ENCODE measurements at regions not wholly inside any gene's neighbourhood (a gene's known extent, or its start where the extent isn't known, plus 50 kb on each side); places are given as distances from the start of the nearest gene placed in this dataset.

- H3K36me3 ChIP-seq = no peaks in the 10 kb centered on the region
- H3K4me1 ChIP-seq = no peaks in the 10 kb centered on the region
- no peaks in the 10 kb centered on the region for H3K9me3 ChIP-seq
- no peak for DNase-seq
- no peak overlapping the region for H3K27ac ChIP-seq
- no peak overlapping the region for H3K9ac ChIP-seq (ENCODE audit: low read depth in 2 of 2, low read length in 2 of 2)
- intact Hi-C loops (cut with DNase I) = no loop called here
- H3K4me3 ChIP-seq = no peak overlapping the region
- no peak for TF ChIP-seq CTCF (IDR thresholded peaks at IDR 0.05)
- H3K27me3 ChIP-seq = no peaks in the 10 kb centered on the region
Observed at GRCh38 chr10:28459453-28460144, 73.3 kb upstream of the WAC start.

GRCh38 chr10:28463141-28463540 lies 69.8 kb upstream of the WAC start:
- no peak for TF ChIP-seq CTCF (IDR thresholded peaks at IDR 0.05)
- Histone ChIP-seq H3K9ac (ENCODE audit: low read depth in 2 of 2, low read length in 2 of 2) (no peak overlapping the region), H3K4me1 (no peaks in the 10 kb centered on the region), H3K36me3 (no peaks in the 10 kb centered on the region), H3K9me3 (no peaks in the 10 kb centered on the region), H3K27ac (no peak overlapping the region), H3K27me3 (no peaks in the 10 kb centered on the region), H3K4me3 (no peak overlapping the region)
- no peak for DNase-seq
- intact Hi-C loops (cut with DNase I) = no loop called here

- no peak for TF ChIP-seq CTCF (IDR thresholded peaks at IDR 0.05)
- no peaks in the 10 kb centered on the region for H3K9me3 ChIP-seq
Observed at GRCh38 chr10:28463676-28464395, 69.1 kb upstream of the WAC start.

GRCh38 chr10:28467615-28468014 lies 65.3 kb upstream of the WAC start:
- Histone ChIP-seq H3K4me3 (no peak overlapping the region), H3K4me1 (no peaks in the 10 kb centered on the region), H3K9me3 (no peaks in the 10 kb centered on the region), H3K27me3 (no peaks in the 10 kb centered on the region), H3K9ac (ENCODE audit: low read depth in 2 of 2, low read length in 2 of 2) (no peak overlapping the region), H3K27ac (no peak overlapping the region), H3K36me3 (no peaks in the 10 kb centered on the region)
- intact Hi-C loops (cut with DNase I) = no loop called here
- DNase-seq = no peak
- TF ChIP-seq CTCF (IDR thresholded peaks at IDR 0.05) = no peak

More at GRCh38 chr10:28463676-28464395, 69.1 kb upstream of the WAC start:
- Histone ChIP-seq H3K4me1 (no peaks in the 10 kb centered on the region), H3K27ac (no peak overlapping the region), H3K27me3 (no peaks in the 10 kb centered on the region), H3K36me3 (no peaks in the 10 kb centered on the region), H3K4me3 (no peak overlapping the region), H3K9ac (ENCODE audit: low read depth in 2 of 2, low read length in 2 of 2) (no peak overlapping the region)
- peak; percentile 70 for DNase-seq
- intact Hi-C loops (cut with DNase I) = no loop called here

GRCh38 chr10:28468707-28469483 lies 64.0 kb upstream of the WAC start:
- H3K4me1 ChIP-seq = no peaks in the 10 kb centered on the region

More at GRCh38 chr10:28468707-28469483, 64.0 kb upstream of the WAC start:
- no peak overlapping the region for H3K4me3 ChIP-seq
- H3K27me3 ChIP-seq = no peaks in the 10 kb centered on the region
- no peak overlapping the region for H3K9ac ChIP-seq (ENCODE audit: low read depth in 2 of 2, low read length in 2 of 2)
- no peaks in the 10 kb centered on the region for H3K9me3 ChIP-seq
- H3K36me3 ChIP-seq = no peaks in the 10 kb centered on the region
- intact Hi-C loops (cut with DNase I) = no loop called here
- no peak overlapping the region for H3K27ac ChIP-seq
- no peak for DNase-seq
- TF ChIP-seq CTCF (IDR thresholded peaks at IDR 0.05) = no peak

Measured in colonic mucosa (tissue), 4 donors.